Loucy (cell line): ENCODE measurements at regions not wholly inside any gene's neighbourhood (a gene's known extent, or its start where the extent isn't known, plus 50 kb on each side); places are given as distances from the start of the nearest gene placed in this dataset.

Experiments
- EZH2phosphoT487 ChIP-seq: fragments of 200-600 bp; IDR thresholded peaks from 2 replicates; pipeline ENCODE4 v1.6.1; 2018; ENCODE audit warnings: antibody characterized with exemption, mild to moderate bottlenecking, moderate library complexity, borderline replicate concordance
- TF ChIP-seq, protein P1 (sequence below): fragments of 200-600 bp; sonication (generic); conservative IDR thresholded peaks from 2 replicates; pipeline ENCODE4 v1.5.1; 2014; ENCODE audit warnings: mild to moderate bottlenecking, antibody characterized with exemption, low read length

DNA sequence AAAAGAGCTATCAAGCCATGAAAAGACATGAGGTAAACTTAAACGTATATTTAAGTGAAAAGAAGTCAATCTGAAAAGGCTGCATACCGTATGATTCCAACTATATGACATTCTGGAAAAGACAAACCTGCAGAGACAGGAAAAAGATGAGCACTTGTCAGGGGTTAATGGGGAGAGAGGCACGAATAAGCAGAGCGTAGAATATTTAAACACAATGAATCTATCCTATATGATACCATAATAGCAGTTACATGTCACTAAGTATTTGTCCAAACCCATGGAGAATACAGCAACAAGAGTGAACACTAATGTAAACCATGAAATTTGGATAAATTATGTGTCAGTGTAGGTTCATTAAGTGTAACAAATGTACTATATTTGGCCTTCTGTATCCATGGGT is 560.3 kb upstream of the ANO3 start:
- TF ChIP-seq, protein P1, sequence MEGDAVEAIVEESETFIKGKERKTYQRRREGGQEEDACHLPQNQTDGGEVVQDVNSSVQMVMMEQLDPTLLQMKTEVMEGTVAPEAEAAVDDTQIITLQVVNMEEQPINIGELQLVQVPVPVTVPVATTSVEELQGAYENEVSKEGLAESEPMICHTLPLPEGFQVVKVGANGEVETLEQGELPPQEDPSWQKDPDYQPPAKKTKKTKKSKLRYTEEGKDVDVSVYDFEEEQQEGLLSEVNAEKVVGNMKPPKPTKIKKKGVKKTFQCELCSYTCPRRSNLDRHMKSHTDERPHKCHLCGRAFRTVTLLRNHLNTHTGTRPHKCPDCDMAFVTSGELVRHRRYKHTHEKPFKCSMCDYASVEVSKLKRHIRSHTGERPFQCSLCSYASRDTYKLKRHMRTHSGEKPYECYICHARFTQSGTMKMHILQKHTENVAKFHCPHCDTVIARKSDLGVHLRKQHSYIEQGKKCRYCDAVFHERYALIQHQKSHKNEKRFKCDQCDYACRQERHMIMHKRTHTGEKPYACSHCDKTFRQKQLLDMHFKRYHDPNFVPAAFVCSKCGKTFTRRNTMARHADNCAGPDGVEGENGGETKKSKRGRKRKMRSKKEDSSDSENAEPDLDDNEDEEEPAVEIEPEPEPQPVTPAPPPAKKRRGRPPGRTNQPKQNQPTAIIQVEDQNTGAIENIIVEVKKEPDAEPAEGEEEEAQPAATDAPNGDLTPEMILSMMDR: no peak
- no peak for TF ChIP-seq EZH2phosphoT487
